Natural killer cell (primary cell): ENCODE measurements at regions not wholly inside any gene's neighbourhood (a gene's known extent, or its start where the extent isn't known, plus 50 kb on each side); places are given as distances from the start of the nearest gene placed in this dataset.

Experiments
- ATAC-seq, 3 donors: fragments of 150-1000 bp in 2 of 3; fragments of 200-7000 bp in 1 of 3; cut with Tn5 transposase; 1 replicate in 1 of 3; 2 replicates in 2 of 3; pipeline ENCODE4 v1.10.0; 2021; ENCODE audit warnings: mild to moderate bottlenecking in 2 of 3, moderate library complexity in 2 of 3
- DNase-seq, 2 donors: peaks; one replicate each; pipeline versions ENCODE4 v3.0.0 to v3.0.0-alpha.2; 2013 to 2021; ENCODE audit warnings: mixed read lengths in 1 of 2
- H3K27ac ChIP-seq: one replicate; pipeline ENCODE4 v1.5.1; 2013; ENCODE audit warnings: mild to moderate bottlenecking, low read length
- H3K27me3 ChIP-seq: one replicate; pipeline ENCODE4 v1.6.1; 2013; ENCODE audit warnings: low read length; ENCODE audit not compliant: control insufficient read depth, insufficient read depth
- H3K36me3 ChIP-seq: one replicate; pipeline ENCODE4 v1.6.1; 2013; ENCODE audit warnings: low read length; ENCODE audit not compliant: control insufficient read depth, insufficient read depth
- H3K4me1 ChIP-seq: one replicate; pipeline ENCODE4 v1.6.1; 2013; ENCODE audit warnings: low read length; ENCODE audit not compliant: control insufficient read depth, insufficient read depth
- H3K4me3 ChIP-seq: one replicate; pipeline ENCODE4 v1.5.1; 2013; ENCODE audit warnings: low read length
- H3K9me3 ChIP-seq: one replicate; pipeline ENCODE4 v1.6.1; 2013; ENCODE audit warnings: low read length; ENCODE audit not compliant: control insufficient read depth, insufficient read depth
- H3K27ac Mint-ChIP-seq, 2 donors: one replicate each; pipeline ENCODE4 v1.8.0; 2022; ENCODE audit warnings: mild to moderate bottlenecking in 2 of 2, mixed read lengths in 2 of 2, moderate library complexity in 1 of 2
- H3K27me3 Mint-ChIP-seq, 2 donors: one replicate each; pipeline ENCODE4 v1.8.0; 2022; ENCODE audit warnings: low read depth in 2 of 2, mixed read lengths in 2 of 2
- H3K36me3 Mint-ChIP-seq: one replicate; pipeline ENCODE4 v1.8.0; 2022; ENCODE audit warnings: mixed read lengths
- H3K4me1 Mint-ChIP-seq, 2 donors: one replicate each; pipeline ENCODE4 v1.8.0; 2022; ENCODE audit warnings: mixed read lengths in 2 of 2
- H3K4me3 Mint-ChIP-seq: one replicate; pipeline ENCODE4 v1.8.0; 2022; ENCODE audit warnings: mild to moderate bottlenecking, moderate library complexity, mixed read lengths
- H3K9me3 Mint-ChIP-seq, 2 donors: one replicate each; pipeline ENCODE4 v1.8.0; 2022; ENCODE audit warnings: mixed read lengths in 2 of 2
- CTCF ChIP-seq: fragments of 200-600 bp; IDR thresholded peaks from one replicate; pipeline ENCODE4 v1.8.0; 2022; ENCODE audit warnings: antibody characterized with exemption
- WGBS: methylation state at CpG from one replicate; pipeline ENCODE4 v1.1.7; 2013; ENCODE audit warnings: missing lambda C conversion rate; ENCODE audit not compliant: insufficient coverage; 5-methylcytosine and 5-hydroxymethylcytosine counted together
- intact Hi-C: fragments of 100-400 bp; cut with micrococcal nuclease; formaldehyde crosslinking; loops from one replicate; pipeline ENCODE4 v1.14.2; 2022

- H3K27ac ChIP-seq: no peak overlapping the region
- H3K27me3 Mint-ChIP-seq: no peaks in the 10 kb centered on the region
- peaks cover 2 to 5% of the 10 kb centered on the region in 2 donors for H3K9me3 Mint-ChIP-seq
- no peak for TF ChIP-seq CTCF
- H3K27me3 ChIP-seq: no peaks in the 10 kb centered on the region
- intact Hi-C loops: no loop called here
- H3K9me3 ChIP-seq: no peaks in the 10 kb centered on the region
- no peaks in the 10 kb centered on the region for H3K36me3 ChIP-seq
- H3K4me1 ChIP-seq: no peaks in the 10 kb centered on the region
- DNase-seq: no peak
- no peak overlapping the region for H3K4me3 ChIP-seq
- no peak overlapping the region for H3K27ac Mint-ChIP-seq
- no peaks in the 10 kb centered on the region for H3K4me1 Mint-ChIP-seq
- no peaks in the 10 kb centered on the region for H3K36me3 Mint-ChIP-seq
- 91% methylated on average over 2 of the region's 2 CpGs for WGBS
- no peak for ATAC-seq
- H3K4me3 Mint-ChIP-seq: no peak overlapping the region
These were observed 99.1 kb upstream of the CHMP2B start for GRCh38 chr3:87128006-87128405.

- Histone ChIP-seq H3K27me3 (no peaks in the 10 kb centered on the region), H3K9me3 (no peaks in the 10 kb centered on the region), H3K27ac (no peak overlapping the region), H3K4me3 (no peak overlapping the region), H3K36me3 (no peaks in the 10 kb centered on the region), H3K4me1 (no peaks in the 10 kb centered on the region)
- WGBS: 63% methylated on average over 4 of the region's 6 CpGs
- TF ChIP-seq CTCF: no peak
- Mint-ChIP-seq H3K27me3 (no peaks in the 10 kb centered on the region), H3K4me3 (no peak overlapping the region), H3K4me1 (no peaks in the 10 kb centered on the region), H3K9me3 (peaks cover 2% of the 10 kb centered on the region in 2 donors), H3K27ac (no peak overlapping the region), H3K36me3 (no peaks in the 10 kb centered on the region)
- no peak for ATAC-seq
- no peak for DNase-seq
- intact Hi-C loops: no loop called here
These were observed 99.8 kb upstream of the CHMP2B start for GRCh38 chr3:87127281-87127680.

GRCh38 chr3:87126321-87126720, 100.8 kb upstream of the CHMP2B start:
- H3K4me1 Mint-ChIP-seq: no peaks in the 10 kb centered on the region
- no peaks in the 10 kb centered on the region for H3K9me3 ChIP-seq

More at GRCh38 chr3:87126321-87126720, 100.8 kb upstream of the CHMP2B start:
- 86% methylated on average over 3 of the region's 4 CpGs for WGBS
- Histone ChIP-seq H3K4me3 (no peak overlapping the region), H3K27ac (no peak overlapping the region), H3K4me1 (no peaks in the 10 kb centered on the region), H3K27me3 (no peaks in the 10 kb centered on the region), H3K36me3 (no peaks in the 10 kb centered on the region)
- no peak for DNase-seq
- Mint-ChIP-seq H3K9me3 (peaks cover 0 to 2% of the 10 kb centered on the region in 2 donors), H3K36me3 (no peaks in the 10 kb centered on the region), H3K27ac (no peak overlapping the region), H3K4me3 (no peak overlapping the region), H3K27me3 (no peaks in the 10 kb centered on the region)
- intact Hi-C loops: no loop called here
- ATAC-seq: no peak
- no peak for TF ChIP-seq CTCF
